ENCODE measurements at regions not wholly inside any gene's neighbourhood (a gene's known extent, or its start where the extent isn't known, plus 50 kb on each side); places are given as distances from the start of the nearest gene placed in this dataset.
A peak's percentile ranks its signal among the peaks of the same experiment; 100 is the strongest.
"Not testable (repeated sequence)": the region's sequence is repeated elsewhere in the genome, so short reads cannot be mapped to it uniquely, and the experiment has no call there.

DNA sequence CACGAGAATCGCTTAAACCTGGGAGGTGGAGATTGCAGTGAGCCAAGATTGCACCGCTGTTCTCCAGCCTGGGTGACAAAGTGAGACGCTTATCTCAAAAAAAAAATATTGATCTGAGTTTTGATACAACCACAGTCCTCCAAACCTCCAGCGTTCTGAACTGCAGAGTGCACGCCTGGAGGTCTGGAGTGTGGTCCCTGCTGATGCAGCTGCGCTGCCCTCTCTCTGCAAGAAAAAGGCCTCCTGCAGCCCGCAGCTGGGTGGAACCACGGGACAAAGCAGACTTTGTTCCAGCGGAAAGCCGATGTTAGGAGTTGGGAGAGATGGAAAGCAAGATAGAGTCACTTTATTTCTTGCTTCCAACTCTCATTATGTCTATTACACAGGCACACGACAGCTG, 144.9 kb upstream of the SOD1 start:
- Histone ChIP-seq H3K4me3 (ENCODE audit: low read length) (no peak overlapping the region), H3K27me3 (ENCODE audit: control insufficient read depth, insufficient read depth) (no peaks in the 10 kb centered on the region), H3K27ac (ENCODE audit: low read length) (no peak overlapping the region), H3K4me1 (ENCODE audit: control insufficient read depth, insufficient read depth, low read length) (peaks cover 2% of the 10 kb centered on the region), H3K9me3 (ENCODE audit: control insufficient read depth, low read length) (no peaks in the 10 kb centered on the region)
- intact Hi-C loops (cut with DNase I), result no loop called here
- ATAC-seq (no peak), DNase-seq (no peak)
- 75% methylated on average over 12 of the region's 12 CpGs for WGBS

DNA sequence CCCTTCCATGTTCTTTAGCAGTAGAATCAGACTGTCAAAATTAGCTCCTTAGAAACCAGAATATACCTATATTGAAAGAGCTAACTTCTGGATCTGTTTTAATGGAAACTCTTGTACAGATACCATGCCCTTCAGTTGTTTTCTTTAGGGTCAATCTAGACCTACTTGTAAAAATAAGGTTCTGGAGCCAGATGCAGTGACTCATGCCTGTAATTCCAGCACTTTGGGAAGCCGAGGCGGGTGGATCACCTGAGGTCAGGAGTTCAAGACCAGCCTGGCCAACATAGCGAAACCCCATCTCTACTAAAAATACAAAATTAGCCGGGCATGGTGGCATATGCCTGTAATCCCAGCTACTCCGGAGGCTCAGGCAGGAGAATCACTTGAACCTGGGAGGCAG, 146.0 kb upstream of the SOD1 start:
- ATAC-seq; DNase-seq; H3K4me3 ChIP-seq (ENCODE audit: low read length); H3K9me3 ChIP-seq (ENCODE audit: control insufficient read depth, low read length); H3K4me1 ChIP-seq (ENCODE audit: control insufficient read depth, insufficient read depth, low read length); intact Hi-C loops (cut with DNase I); H3K27ac ChIP-seq (ENCODE audit: low read length); H3K27me3 ChIP-seq (ENCODE audit: control insufficient read depth, insufficient read depth): not testable (repeated sequence)
- WGBS, result 94% methylated on average over 5 of the region's 5 CpGs

GRCh38 chr21:31511999-31512398, 147.5 kb upstream of the SOD1 start:
- H3K27me3 ChIP-seq (ENCODE audit: control insufficient read depth, insufficient read depth); H3K4me1 ChIP-seq (ENCODE audit: control insufficient read depth, insufficient read depth, low read length); ATAC-seq; H3K27ac ChIP-seq (ENCODE audit: low read length); H3K4me3 ChIP-seq (ENCODE audit: low read length); DNase-seq; intact Hi-C loops (cut with DNase I); H3K9me3 ChIP-seq (ENCODE audit: control insufficient read depth, low read length): not testable (repeated sequence)
- 86% methylated on average over 4 of the region's 4 CpGs for WGBS

GRCh38 chr21:31511258-31511657, 148.2 kb upstream of the SOD1 start:
- ATAC-seq, result no peak
- Histone ChIP-seq H3K9me3 (ENCODE audit: control insufficient read depth, low read length) (no peaks in the 10 kb centered on the region), H3K4me1 (ENCODE audit: control insufficient read depth, insufficient read depth, low read length) (no peaks in the 10 kb centered on the region), H3K4me3 (ENCODE audit: low read length) (no peak overlapping the region), H3K27me3 (ENCODE audit: control insufficient read depth, insufficient read depth) (no peaks in the 10 kb centered on the region), H3K27ac (ENCODE audit: low read length) (no peak overlapping the region)
- no peak for DNase-seq
- 96% methylated on average over 7 of the region's 7 CpGs for WGBS
- intact Hi-C loops (cut with DNase I), result no loop called here

DNA sequence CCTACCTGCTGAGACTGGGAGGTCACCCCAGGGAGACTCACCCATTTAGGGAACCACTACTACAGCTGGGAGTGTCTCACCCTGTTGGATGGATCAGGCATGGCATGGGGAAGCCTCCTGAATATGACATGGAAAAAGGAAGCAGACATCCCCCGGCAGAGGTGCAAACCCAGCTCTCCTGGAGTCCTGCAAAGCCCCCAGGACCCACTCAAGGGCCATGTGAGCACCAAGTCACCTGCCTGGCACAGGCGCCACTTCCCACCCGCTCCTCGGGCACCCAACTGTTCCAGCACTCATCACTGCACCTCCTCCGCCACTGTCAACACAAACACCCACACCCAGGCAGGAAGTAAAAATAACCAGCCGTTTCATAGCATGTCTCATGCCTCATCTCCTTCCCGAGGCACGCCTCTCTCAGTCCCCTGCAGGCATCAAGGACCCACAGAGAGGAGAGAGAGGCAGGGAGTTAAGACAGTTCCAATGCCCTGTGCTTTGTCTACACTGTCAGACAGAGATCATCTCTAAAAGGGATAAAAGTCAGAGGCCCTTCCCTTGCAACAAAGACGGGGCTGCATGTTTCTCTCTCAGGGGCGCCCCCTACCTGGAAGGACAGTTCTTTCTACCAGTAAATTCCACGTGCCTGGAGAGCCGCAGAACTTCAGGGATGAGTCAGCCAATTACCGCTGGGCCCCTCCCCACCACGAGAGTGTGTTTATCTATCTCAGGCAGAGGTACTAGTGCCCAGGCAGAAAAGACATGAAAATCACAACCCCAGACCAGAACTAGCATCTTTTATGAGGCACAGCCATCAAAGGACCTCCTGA, 150.1 kb upstream of the SOD1 start:
- H3K27me3 ChIP-seq (ENCODE audit: control insufficient read depth, insufficient read depth), result no peaks in the 10 kb centered on the region
- no peaks in the 10 kb centered on the region for H3K9me3 ChIP-seq (ENCODE audit: control insufficient read depth, low read length)
- DNase-seq (no peak), ATAC-seq (no peak)
- H3K4me1 ChIP-seq (ENCODE audit: control insufficient read depth, insufficient read depth, low read length), result no peaks in the 10 kb centered on the region
- intact Hi-C loops (cut with DNase I), result no loop called here
- no peak overlapping the region for H3K27ac ChIP-seq (ENCODE audit: low read length)
- no peak overlapping the region for H3K4me3 ChIP-seq (ENCODE audit: low read length)
- WGBS, result 53% methylated on average over 14 of the region's 14 CpGs

GRCh38 chr21:31505975-31506374, 153.5 kb upstream of the SOD1 start:
- WGBS, result 73% methylated on average over 7 of the region's 7 CpGs
- intact Hi-C loops (cut with DNase I), result no loop called here

GRCh38 chr21:31503939-31504338, 155.6 kb upstream of the SOD1 start:
- no peak for DNase-seq
- H3K27ac ChIP-seq (ENCODE audit: low read length), result no peak overlapping the region
- H3K4me1 ChIP-seq (ENCODE audit: control insufficient read depth, insufficient read depth, low read length), result no peaks in the 10 kb centered on the region
- H3K4me3 ChIP-seq (ENCODE audit: low read length), result no peak overlapping the region
- H3K9me3 ChIP-seq (ENCODE audit: control insufficient read depth, low read length), result no peaks in the 10 kb centered on the region
- no peaks in the 10 kb centered on the region for H3K27me3 ChIP-seq (ENCODE audit: control insufficient read depth, insufficient read depth)
- WGBS, result 97% methylated on average over 3 of the region's 3 CpGs
- intact Hi-C loops (cut with DNase I), result no loop called here
- ATAC-seq, result no peak

More at GRCh38 chr21:31505975-31506374, 153.5 kb upstream of the SOD1 start:
- H3K9me3 ChIP-seq (ENCODE audit: control insufficient read depth, low read length), result no peaks in the 10 kb centered on the region
- ATAC-seq, result no peak
- DNase-seq, result no peak
- no peak overlapping the region for H3K4me3 ChIP-seq (ENCODE audit: low read length)
- no peaks in the 10 kb centered on the region for H3K4me1 ChIP-seq (ENCODE audit: control insufficient read depth, insufficient read depth, low read length)
- H3K27me3 ChIP-seq (ENCODE audit: control insufficient read depth, insufficient read depth), result no peaks in the 10 kb centered on the region
- H3K27ac ChIP-seq (ENCODE audit: low read length), result no peak overlapping the region

DNA sequence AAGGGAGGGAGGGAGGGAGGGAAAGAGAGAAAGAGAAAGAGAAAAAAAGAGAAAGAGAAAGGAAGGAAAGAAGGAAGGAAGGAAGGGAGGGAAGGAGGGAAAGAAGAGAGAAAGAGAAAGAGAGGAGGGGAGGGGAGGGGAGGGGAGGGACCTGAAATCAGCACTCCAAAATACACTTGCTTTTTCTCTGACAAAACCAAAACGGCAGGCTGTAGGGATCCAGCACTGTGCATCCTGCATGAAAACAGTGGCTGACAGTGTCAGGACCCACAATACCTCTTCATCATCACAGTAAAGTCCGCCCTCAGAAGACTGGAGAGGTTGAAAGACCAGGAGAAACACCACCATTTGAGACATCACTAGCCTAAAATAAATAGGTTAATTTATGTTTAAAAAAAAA, 156.0 kb upstream of the SOD1 start:
- H3K27ac ChIP-seq (ENCODE audit: low read length), result no peak overlapping the region
- H3K9me3 ChIP-seq (ENCODE audit: control insufficient read depth, low read length), result no peaks in the 10 kb centered on the region
- no peak for DNase-seq
- no peak for ATAC-seq
- H3K27me3 ChIP-seq (ENCODE audit: control insufficient read depth, insufficient read depth), result no peaks in the 10 kb centered on the region
- intact Hi-C loops (cut with DNase I), result no loop called here
- H3K4me1 ChIP-seq (ENCODE audit: control insufficient read depth, insufficient read depth, low read length), result no peaks in the 10 kb centered on the region
- H3K4me3 ChIP-seq (ENCODE audit: low read length), result no peak overlapping the region
- 76% methylated on average over 2 of the region's 2 CpGs for WGBS

DNA sequence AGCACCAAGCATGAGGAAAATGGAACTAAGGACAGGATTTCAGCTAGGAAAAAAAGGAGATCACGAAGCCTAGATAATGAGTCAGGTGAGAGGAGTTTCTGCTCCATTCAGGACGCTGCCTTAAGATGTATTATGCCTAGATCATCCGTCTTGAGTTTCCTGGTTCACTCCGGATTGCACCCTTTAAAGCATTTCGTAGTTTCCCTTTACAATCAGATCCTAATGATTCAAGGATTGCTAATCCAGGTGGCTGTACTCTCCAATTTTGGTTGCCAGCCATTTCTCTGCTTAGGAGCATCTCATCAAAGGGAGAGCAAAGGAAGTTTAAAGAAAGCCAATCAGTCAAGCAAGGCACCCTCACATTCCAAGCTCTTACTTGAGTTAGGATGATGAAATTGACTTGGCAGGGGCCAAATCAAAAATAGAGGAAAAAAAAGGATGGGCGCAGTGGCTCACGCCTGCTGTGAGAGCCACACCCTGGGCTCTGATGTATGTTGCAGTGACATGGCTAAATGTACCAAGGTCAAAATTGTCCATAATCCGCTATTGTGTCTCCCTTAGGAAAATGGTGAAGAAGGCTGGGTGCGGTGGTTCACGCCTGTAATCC, 156.9 kb upstream of the SOD1 start:
- intact Hi-C loops (cut with DNase I), result no loop called here
- Histone ChIP-seq H3K4me3 (ENCODE audit: low read length) (no peak overlapping the region), H3K4me1 (ENCODE audit: control insufficient read depth, insufficient read depth, low read length) (no peaks in the 10 kb centered on the region), H3K9me3 (ENCODE audit: control insufficient read depth, low read length) (no peaks in the 10 kb centered on the region), H3K27ac (ENCODE audit: low read length) (no peak overlapping the region), H3K27me3 (ENCODE audit: control insufficient read depth, insufficient read depth) (no peaks in the 10 kb centered on the region)
- 90% methylated on average over 10 of the region's 10 CpGs for WGBS
- ATAC-seq (peak; percentile 11 to 33), DNase-seq (no peak)

- H3K4me1 ChIP-seq (ENCODE audit: control insufficient read depth, insufficient read depth, low read length), result no peaks in the 10 kb centered on the region
- no peak overlapping the region for H3K4me3 ChIP-seq (ENCODE audit: low read length)
- no peaks in the 10 kb centered on the region for H3K9me3 ChIP-seq (ENCODE audit: control insufficient read depth, low read length)
- 96% methylated on average over 5 of the region's 5 CpGs for WGBS
- no peaks in the 10 kb centered on the region for H3K27me3 ChIP-seq (ENCODE audit: control insufficient read depth, insufficient read depth)
- intact Hi-C loops (cut with DNase I), result no loop called here
- DNase-seq (no peak), ATAC-seq (no peak)
- H3K27ac ChIP-seq (ENCODE audit: low read length), result no peak overlapping the region
Measured at GRCh38 chr21:31501926-31502325, 157.6 kb upstream of the SOD1 start.

DNA sequence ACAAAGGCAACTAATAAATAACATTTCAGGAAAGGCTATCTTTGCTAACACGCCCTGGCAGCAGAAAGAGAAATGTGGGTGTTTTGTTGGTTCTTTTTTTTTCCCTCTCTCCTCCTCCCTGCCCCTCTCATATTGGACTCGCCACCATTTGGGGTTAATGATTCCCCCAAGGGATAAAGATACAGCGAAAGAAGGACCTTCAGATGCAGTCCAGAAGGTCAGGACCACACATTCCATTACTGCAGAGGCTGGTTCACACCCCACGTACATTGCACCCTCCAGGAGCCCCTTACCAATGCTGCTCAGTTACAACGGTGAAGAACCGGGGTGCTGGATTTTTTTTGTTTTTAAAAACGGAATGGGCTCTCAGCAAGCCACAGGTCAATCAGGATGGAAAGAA, 156.9 kb upstream of the TIAM1 start:
- DNase-seq, result no peak
- H3K9me3 ChIP-seq (ENCODE audit: control insufficient read depth, low read length), result no peaks in the 10 kb centered on the region
- no peaks in the 10 kb centered on the region for H3K4me1 ChIP-seq (ENCODE audit: control insufficient read depth, insufficient read depth, low read length)
- intact Hi-C loops (cut with DNase I), result no loop called here
- no peak overlapping the region for H3K4me3 ChIP-seq (ENCODE audit: low read length)
- WGBS, result 77% methylated on average over 7 of the region's 7 CpGs
- H3K27me3 ChIP-seq (ENCODE audit: control insufficient read depth, insufficient read depth), result no peaks in the 10 kb centered on the region
- ATAC-seq, result no peak
- no peak overlapping the region for H3K27ac ChIP-seq (ENCODE audit: low read length)

All from right cardiac atrium (tissue), 5 donors.